A673 (cell line): ENCODE measurements at regions not wholly inside any gene's neighbourhood (a gene's known extent, or its start where the extent isn't known, plus 50 kb on each side); places are given as distances from the start of the nearest gene placed in this dataset.

ENCODE experiments used
- BruUV-seq: library from RNA; stranded (reverse); fragments of 400-500 nt; replicated peaks from 2 replicates; lab custom pipeline; 2021; lab: Mats Ljungman, UMichigan
- CTCF ChIA-PET: fragments of 300-600 bp; sonication (Branson Sonifier 250); formaldehyde crosslinking; loops from one replicate; lab custom pipeline; 2022; ENCODE audit warnings: antibody characterized with exemption; lab: Charles Lee
- POLR2A ChIA-PET: fragments of 300-600 bp; sonication (Branson Sonifier 250); formaldehyde crosslinking; loops from one replicate; lab custom pipeline; 2022; ENCODE audit warnings: antibody characterized with exemption; ENCODE audit not compliant: low non-redundant PET; lab: Charles Lee
- DNase-seq: peaks from one replicate; pipeline ENCODE4 v3.0.0-alpha.2; 2015; ENCODE audit warnings: low spot score
- H3K27ac ChIP-seq: fragments of 200-600 bp; sonication (generic); 2 replicates; pipeline ENCODE4 v1.5.1; 2016; ENCODE audit warnings: mixed run types, low read depth, mild to moderate bottlenecking, mixed read lengths, antibody characterized with exemption, low read length; ENCODE audit not compliant: poor library complexity, severe bottlenecking
- H3K27me3 ChIP-seq: fragments of 200-600 bp; sonication (generic); replicated peaks from 2 replicates; pipeline ENCODE4 v1.6.1; 2017; ENCODE audit warnings: mixed run types, low read depth, mild to moderate bottlenecking, mixed read lengths, antibody characterized with exemption, low read length; ENCODE audit not compliant: insufficient read depth, poor library complexity
- H3K36me3 ChIP-seq: fragments of 200-600 bp; sonication (generic); 2 replicates; pipeline ENCODE4 v1.6.1; 2016; ENCODE audit warnings: mixed run types, mild to moderate bottlenecking, mixed read lengths, antibody characterized with exemption, low read length; ENCODE audit not compliant: insufficient read depth, poor library complexity, severe bottlenecking
- H3K4me1 ChIP-seq: fragments of 200-600 bp; sonication (generic); 2 replicates; pipeline ENCODE4 v1.6.1; 2017; ENCODE audit warnings: mixed run types, mild to moderate bottlenecking, mixed read lengths, antibody characterized with exemption, low read length; ENCODE audit not compliant: insufficient read depth, poor library complexity, severe bottlenecking
- H3K4me3 ChIP-seq: fragments of 200-600 bp; sonication (generic); 2 replicates; pipeline ENCODE4 v1.5.1; 2016; ENCODE audit warnings: low read depth, mixed run types, mild to moderate bottlenecking, mixed read lengths, low read length; ENCODE audit not compliant: poor library complexity, severe bottlenecking
- H3K9me3 ChIP-seq: fragments of 200-600 bp; sonication (generic); 2 replicates; pipeline ENCODE4 v1.6.1; 2016; ENCODE audit warnings: mixed run types, low read depth, mild to moderate bottlenecking, mixed read lengths, antibody characterized with exemption, low read length; ENCODE audit not compliant: poor library complexity, severe bottlenecking
- EZH2 ChIP-seq: fragments of 200-600 bp; sonication (generic); IDR thresholded peaks from 2 replicates; pipeline ENCODE4 v1.6.1; 2017; ENCODE audit warnings: borderline replicate concordance, low read depth, mild to moderate bottlenecking, mixed read lengths, antibody characterized with exemption, low read length; ENCODE audit not compliant: poor library complexity, severe bottlenecking
- intact Hi-C: fragments of 100-400 bp; cut with micrococcal nuclease; formaldehyde crosslinking; loops from one replicate; pipeline ENCODE4 v1.10.0; 2022; ENCODE audit not compliant: unreplicated experiment
- TF ChIP-seq, protein P1 (sequence below): fragments of 300-800, 200-600 bp; sonication (generic); conservative IDR thresholded peaks from 2 replicates; pipeline ENCODE4 v1.5.1; 2017; ENCODE audit warnings: low read depth, mild to moderate bottlenecking, antibody characterized with exemption, low read length, moderate library complexity, mixed read lengths

DNA sequence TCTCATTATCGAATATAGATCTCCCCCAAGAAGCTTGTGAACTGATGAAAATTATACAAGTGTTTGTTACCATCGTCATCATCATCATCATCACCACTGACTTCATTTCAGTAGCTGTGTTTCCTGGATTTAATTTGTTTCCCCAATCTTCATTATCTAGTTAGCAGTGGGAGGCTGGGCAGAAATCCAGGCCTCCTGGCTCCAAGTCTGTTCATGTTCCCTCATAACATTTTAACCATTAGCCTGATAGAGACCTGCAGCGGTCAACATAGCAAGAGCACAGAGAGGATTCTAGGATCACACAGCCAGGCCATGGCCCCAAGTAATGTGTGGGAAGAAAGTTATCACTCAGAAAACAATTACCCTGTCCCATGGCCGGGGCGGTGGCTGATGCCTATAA is 526.2 kb upstream of the CDH11 start:
- Histone ChIP-seq H3K4me3 (no peak overlapping the region), H3K4me1 (no peaks in the 10 kb centered on the region), H3K9me3 (no peaks in the 10 kb centered on the region), H3K27ac (no peak overlapping the region), H3K27me3 (no peaks in the 10 kb centered on the region), H3K36me3 (no peaks in the 10 kb centered on the region)
- intact Hi-C loops, result no loop called here
- ChIA-PET CTCF (no interaction called here), POLR2A (no interaction called here)
- no TSS peak for BruUV-seq
- no peak for TF ChIP-seq EZH2
- TF ChIP-seq, protein P1, sequence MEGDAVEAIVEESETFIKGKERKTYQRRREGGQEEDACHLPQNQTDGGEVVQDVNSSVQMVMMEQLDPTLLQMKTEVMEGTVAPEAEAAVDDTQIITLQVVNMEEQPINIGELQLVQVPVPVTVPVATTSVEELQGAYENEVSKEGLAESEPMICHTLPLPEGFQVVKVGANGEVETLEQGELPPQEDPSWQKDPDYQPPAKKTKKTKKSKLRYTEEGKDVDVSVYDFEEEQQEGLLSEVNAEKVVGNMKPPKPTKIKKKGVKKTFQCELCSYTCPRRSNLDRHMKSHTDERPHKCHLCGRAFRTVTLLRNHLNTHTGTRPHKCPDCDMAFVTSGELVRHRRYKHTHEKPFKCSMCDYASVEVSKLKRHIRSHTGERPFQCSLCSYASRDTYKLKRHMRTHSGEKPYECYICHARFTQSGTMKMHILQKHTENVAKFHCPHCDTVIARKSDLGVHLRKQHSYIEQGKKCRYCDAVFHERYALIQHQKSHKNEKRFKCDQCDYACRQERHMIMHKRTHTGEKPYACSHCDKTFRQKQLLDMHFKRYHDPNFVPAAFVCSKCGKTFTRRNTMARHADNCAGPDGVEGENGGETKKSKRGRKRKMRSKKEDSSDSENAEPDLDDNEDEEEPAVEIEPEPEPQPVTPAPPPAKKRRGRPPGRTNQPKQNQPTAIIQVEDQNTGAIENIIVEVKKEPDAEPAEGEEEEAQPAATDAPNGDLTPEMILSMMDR, result no peak
- DNase-seq, result no peak

DNA sequence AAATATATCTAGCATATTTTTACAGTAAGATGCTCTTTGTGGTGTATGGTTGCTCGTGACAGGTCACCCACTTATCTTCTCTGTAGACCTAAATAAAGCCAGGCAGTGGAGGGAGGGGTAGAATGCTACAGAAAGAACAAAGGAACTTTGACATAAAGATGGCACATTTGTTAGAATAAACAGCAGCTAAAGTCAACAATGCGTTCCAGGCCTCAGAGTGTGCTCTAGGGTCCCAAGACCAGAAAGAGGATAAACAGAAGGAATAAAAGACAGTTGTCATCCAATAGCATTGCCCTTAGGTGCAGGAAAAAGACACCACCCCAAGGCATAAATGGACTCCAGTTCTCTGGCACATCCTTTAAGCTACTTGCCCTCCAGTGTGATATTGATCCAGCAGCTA is 523.0 kb upstream of the CDH11 start:
- Histone ChIP-seq H3K9me3 (peaks cover 3% of the 10 kb centered on the region), H3K27ac (no peak overlapping the region), H3K36me3 (no peaks in the 10 kb centered on the region), H3K4me1 (no peaks in the 10 kb centered on the region), H3K27me3 (no peaks in the 10 kb centered on the region), H3K4me3 (no peak overlapping the region)
- TF ChIP-seq, protein P1, result no peak
- no peak for TF ChIP-seq EZH2
- intact Hi-C loops, result no loop called here
- CTCF ChIA-PET, result no interaction called here
- no peak for DNase-seq
- POLR2A ChIA-PET, result no interaction called here
- BruUV-seq, result no TSS peak

DNA sequence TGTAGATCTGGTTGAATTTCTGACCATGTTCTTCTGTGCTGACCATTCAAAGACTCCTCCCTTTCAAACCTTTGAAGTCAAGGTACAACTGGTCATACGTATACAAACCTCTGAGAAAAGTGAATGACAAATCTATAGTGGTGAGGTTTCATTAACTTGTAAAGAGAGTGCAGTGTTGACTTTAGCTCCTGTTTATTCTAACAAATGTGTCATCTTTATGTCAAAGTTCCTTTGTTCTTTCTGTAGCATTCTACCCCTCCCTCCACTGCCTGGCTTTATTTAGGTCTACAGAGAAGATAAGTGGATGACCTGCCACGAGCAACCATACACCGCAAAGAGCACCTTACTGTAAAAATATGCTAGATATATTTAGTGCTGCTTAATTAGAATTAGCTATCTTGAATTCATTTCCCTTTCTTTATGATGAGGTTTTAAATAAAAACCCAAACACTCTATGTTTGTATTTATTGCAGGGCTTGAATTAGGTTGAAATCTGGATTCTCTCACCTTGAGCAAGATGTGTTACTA is 520.0 kb upstream of the CDH11 start:
- H3K36me3 ChIP-seq, result no peaks in the 10 kb centered on the region
- no peaks in the 10 kb centered on the region for H3K27me3 ChIP-seq
- H3K9me3 ChIP-seq, result peaks cover 3% of the 10 kb centered on the region
- H3K4me1 ChIP-seq, result no peaks in the 10 kb centered on the region
- H3K27ac ChIP-seq, result no peak overlapping the region
- POLR2A ChIA-PET, result no interaction called here
- BruUV-seq, result no TSS peak
- H3K4me3 ChIP-seq, result no peak overlapping the region
- intact Hi-C loops, result no loop called here
- TF ChIP-seq, protein P1, result no peak
- TF ChIP-seq EZH2, result no peak
- no peak for DNase-seq
- CTCF ChIA-PET, result no interaction called here
